Stimulated activated CD4-positive, alpha-beta T cell treated with anti-CD3 and anti-CD28 coated beads, Interleukin-1b, Interleukin-23, amount 100 ng/mL, for 48 hours (primary cell): ENCODE measurements at regions not wholly inside any gene's neighbourhood (a gene's known extent, or its start where the extent isn't known, plus 50 kb on each side); places are given as distances from the start of the nearest gene placed in this dataset.
"Not testable (repeated sequence)": the region's sequence is repeated elsewhere in the genome, so short reads cannot be mapped to it uniquely, and the experiment has no call there.

Source experiments
- DNase-seq: peaks from one replicate; pipeline ENCODE4 v3.0.0-alpha.2; 2020

GRCh38 chr11:71150859-71151258 is 101.5 kb downstream of the SHANK2 start:
- DNase-seq = no peak

- DNase-seq = no peak
Measured at GRCh38 chr11:71148716-71149115, 103.7 kb downstream of the SHANK2 start.

DNA sequence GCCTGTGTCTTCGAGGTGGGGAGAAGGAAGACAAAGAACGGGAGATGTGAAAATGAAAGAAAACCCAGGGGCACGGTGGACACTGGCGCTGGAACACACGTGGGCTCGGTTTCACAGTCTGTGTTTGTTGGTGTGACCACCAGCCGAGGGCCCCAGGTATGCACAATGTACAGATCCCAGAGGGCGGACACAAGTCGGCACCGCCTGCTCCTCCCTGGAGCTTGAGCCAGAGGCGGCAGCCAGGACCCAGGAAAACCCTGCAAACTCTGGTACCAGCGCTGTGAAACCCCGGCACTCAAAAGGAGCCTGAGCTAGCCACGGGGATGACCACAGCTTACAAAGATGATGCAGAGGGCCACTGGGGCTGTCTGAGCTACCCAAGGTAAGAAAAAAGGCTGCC is 105.0 kb downstream of the SHANK2 start:
- DNase-seq = no peak

- no peak for DNase-seq
Measured at GRCh38 chr11:71146846-71147245, 105.5 kb downstream of the SHANK2 start.

DNA sequence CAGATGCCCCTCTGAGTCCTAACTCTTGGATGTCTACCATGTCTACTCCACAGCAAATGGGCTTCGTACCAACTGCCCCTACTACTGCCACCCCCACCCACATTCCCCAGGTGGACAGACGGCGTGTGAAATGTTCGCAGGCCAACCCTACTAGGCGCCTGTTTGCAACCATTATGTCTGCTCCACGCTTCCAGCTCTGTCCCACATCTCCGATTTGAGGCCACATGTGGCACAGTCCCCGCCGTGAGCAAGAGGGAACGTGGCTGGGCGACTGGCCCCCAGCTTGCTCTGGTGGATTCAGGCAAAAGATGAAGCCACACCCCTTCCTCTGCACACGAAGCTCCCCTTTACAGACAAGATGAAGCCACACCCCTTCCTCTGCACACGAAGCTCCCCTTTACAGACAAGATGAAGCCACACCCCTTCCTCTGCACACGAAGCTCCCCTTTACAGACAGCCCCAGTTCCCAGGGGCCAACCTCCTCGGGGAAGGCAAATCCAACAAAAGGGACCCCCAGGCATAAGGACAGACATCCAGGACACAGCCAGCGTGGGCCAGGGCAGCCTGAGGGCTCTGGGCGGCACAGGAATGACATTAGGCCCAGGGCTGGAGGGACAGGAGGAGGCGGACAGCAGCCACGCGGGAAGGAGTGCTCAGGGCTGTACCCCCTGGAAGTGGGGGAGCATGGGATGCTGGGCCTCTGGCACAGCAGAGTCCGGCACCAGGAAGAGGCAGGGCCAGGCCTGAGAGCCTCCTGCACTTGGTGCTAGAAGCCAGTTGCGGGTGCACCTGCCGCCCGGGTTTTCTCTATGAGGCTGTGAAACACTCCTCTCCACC is 106.2 kb downstream of the SHANK2 start:
- DNase-seq = no peak

GRCh38 chr11:71145368-71145767 is 107.0 kb downstream of the SHANK2 start:
- no peak for DNase-seq

DNA sequence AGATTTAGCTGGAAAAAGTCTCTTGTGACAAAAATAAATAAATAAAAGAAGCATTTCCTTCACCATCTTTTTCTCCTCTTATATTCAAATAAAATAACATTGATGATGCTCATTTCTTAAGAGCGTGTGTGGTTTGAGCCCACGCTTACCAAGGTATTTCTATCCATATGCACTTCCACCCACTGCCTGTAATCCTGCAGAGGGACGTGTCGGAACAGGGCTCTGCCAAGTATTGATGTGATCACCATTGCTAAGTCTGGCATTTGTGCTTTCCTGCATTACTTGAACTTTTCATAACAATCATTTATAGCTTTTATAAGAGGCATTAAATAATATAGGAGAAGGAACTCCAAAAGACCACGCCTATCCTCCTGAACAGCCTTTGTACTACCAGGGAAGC is 107.6 kb downstream of the SHANK2 start:
- DNase-seq = no peak

GRCh38 chr11:71144010-71144409 is 108.4 kb downstream of the SHANK2 start:
- no peak for DNase-seq

DNA sequence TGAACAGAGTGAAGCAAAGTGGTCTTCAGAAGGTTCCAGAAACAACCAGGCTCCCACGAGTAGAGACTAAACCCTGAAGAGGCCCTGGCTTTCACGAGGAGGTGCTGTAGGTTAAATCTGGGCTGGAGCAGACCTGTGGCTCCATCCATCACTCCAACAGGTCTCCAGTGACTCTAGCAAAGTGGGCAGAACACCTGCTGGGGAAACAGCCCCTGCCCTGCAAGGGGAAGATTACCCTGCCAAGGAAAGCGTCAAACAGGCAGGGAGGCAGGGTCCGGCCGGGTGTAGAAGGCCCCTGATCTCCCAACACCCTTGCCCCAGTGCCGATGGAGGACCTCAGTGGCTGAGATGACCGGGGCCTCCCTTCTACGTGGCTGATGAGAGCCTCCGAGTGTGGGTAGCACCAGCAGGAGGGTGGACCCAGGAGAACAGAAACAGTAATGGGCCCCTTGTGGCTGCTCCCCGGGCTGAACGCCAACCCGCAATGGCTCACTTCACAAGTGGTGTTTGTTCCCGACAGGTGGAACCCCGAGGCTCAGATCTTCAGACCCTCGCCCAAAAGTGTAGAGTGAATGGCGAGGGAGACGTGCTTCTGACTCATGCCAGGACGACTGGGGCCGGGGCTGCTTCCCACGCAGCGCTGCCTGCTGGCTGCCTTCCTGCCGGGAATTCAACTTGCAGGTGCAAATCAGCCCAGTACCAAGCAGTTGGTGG is 112.0 kb downstream of the SHANK2 start:
- no peak for DNase-seq

DNA sequence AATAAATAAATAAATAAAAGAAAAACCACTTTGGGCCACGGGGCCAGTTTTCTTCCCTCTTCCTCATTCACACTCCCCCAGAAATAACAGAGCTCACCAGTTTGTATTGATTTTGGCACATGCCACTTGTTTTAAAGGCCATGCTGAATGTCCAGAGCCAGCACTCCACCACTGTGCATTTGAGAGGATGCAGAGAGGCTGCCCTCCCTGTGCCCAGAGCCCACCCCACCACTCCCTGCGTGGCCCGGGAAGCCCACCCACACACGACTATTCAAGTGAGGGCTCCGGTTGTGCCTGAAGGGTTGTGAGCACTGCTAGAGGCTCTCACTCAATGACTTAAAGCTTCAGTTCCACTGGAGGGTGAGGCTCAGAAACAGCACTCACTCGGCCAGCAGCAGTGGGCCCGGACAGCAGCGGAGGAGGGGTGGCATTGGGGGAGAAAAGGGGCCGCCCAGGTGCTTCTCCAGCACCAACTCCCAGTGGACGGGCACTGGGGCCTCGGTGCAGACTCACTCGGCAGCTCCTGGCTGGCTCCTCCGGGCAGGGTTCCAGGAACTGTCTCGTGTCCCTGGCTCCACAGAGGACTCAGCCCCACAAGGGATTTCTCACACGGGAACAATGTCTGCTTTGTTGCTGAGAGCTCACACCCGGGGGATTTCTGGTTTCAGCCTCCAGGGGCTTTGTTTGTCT is 112.7 kb downstream of the SHANK2 start:
- DNase-seq = no peak

GRCh38 chr11:71138737-71139425 is 113.5 kb downstream of the SHANK2 start:
- no peak for DNase-seq

DNA sequence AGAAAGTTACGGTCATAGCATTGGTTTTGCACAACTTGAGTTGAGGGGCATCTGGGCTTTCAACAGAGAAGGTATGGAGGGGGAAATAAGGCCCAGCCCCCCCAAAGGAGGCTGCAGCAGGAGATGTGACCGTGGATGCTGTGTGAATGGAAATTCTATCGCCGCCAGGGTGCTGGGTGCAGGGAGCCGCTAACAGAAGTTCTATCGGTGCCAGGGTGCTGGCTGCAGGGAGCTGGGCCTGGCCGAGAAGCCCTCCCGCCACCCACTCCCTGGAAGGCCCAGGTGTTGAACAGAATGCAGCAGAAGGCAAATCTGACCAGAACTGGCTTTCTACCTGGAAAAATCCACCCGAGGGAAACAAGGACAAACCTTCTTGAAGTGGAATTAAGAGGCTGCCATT is 115.0 kb downstream of the SHANK2 start:
- DNase-seq = no peak

DNA sequence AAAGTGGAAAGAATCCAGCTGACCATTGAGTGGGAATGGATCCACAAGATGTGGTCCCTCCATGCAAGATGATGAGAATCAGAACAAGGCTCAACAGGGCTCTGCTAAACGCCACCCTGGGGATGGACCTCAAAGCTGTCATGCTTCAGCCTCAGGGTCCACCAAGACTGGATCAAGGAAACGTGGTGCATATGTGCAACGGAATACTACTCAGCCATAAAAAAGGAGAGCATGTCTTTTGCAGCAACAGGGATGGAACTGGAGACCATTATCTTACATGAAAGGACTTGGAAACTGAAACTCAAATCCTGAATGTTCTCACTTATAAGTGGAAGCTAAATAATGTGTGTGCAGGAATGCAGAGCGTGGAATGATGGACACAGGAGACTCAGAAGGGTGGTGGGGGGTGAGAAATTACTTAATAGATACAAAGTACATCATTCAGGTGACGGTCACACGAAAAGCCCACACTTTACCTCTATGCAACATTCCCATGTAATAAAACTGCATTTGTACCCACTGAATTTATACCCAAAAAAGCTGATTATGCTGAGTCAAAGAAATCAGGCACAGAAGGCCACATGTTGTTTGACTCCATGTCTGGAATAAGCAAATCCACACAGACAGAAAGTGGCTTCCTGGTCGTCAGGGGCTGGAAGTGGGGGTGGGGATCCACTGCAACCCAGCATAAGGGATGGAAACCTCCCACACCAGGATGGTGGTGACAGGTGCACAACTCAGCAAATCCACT is 116.1 kb downstream of the SHANK2 start:
- no peak for DNase-seq

GRCh38 chr11:71135112-71135511 is 117.3 kb downstream of the SHANK2 start:
- no peak for DNase-seq

GRCh38 chr11:71133946-71134345 is 118.4 kb downstream of the SHANK2 start:
- no peak for DNase-seq

- DNase-seq = no peak
Measured at GRCh38 chr11:71131861-71132260, 120.5 kb downstream of the SHANK2 start.

- no peak for DNase-seq
Measured at GRCh38 chr11:71130106-71130505, 122.3 kb downstream of the SHANK2 start.

GRCh38 chr11:71129624-71130023 is 122.8 kb downstream of the SHANK2 start:
- no peak for DNase-seq

DNA sequence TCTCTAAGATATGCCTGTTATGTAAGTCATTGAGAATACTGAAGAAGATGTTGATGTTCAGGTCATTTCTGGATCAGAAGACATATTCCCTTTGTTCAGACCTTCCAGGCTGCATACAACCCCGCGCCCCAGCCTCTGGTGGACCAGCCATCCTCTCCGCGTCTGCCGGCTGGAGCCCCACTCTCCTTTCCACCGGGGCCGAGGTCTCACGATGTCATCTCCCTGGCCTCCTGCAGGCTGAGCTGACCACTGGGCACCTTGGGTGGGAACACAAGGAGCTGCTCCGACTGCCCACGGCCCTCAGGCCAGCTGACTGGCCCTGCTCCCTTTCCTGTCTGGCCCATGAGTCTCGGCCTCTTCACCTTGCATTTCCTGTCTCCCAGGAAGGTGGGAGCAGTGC is 124.6 kb downstream of the SHANK2 start:
- no peak for DNase-seq

GRCh38 chr11:71126401-71126800 is 126.0 kb downstream of the SHANK2 start:
- not testable (repeated sequence) for DNase-seq

- no peak for DNase-seq
Measured at GRCh38 chr11:71125150-71125549, 127.2 kb downstream of the SHANK2 start.

- DNase-seq = no peak
Measured at GRCh38 chr11:71124127-71124526, 128.2 kb downstream of the SHANK2 start.
